ENCODE measurements at regions not wholly inside any gene's neighbourhood (a gene's known extent, or its start where the extent isn't known, plus 50 kb on each side); places are given as distances from the start of the nearest gene placed in this dataset.

GRCh38 chr9:71552480-71552879 lies 215.8 kb downstream of the CEMIP2 start:
- H3K4me1 ChIP-seq = no peaks in the 10 kb centered on the region
- no peak overlapping the region for H3K27ac ChIP-seq
- TF ChIP-seq CTCF (IDR thresholded peaks at IDR 0.05) = no peak
- no peaks in the 10 kb centered on the region for H3K36me3 ChIP-seq
- no peaks in the 10 kb centered on the region for H3K9me3 ChIP-seq
- DNase-seq = no peak
- H3K27me3 ChIP-seq (ENCODE audit: low read depth) = no peaks in the 10 kb centered on the region
- ATAC-seq = no peak
- intact Hi-C loops (cut with DNase I) = no loop called here
- H3K4me3 ChIP-seq = no peak overlapping the region

GRCh38 chr9:71549023-71549422 lies 219.3 kb downstream of the CEMIP2 start:
- DNase-seq (no peak), ATAC-seq (no peak)
- no peak for TF ChIP-seq CTCF (IDR thresholded peaks at IDR 0.05)
- Histone ChIP-seq H3K36me3 (no peaks in the 10 kb centered on the region), H3K27me3 (ENCODE audit: low read depth) (no peaks in the 10 kb centered on the region), H3K9me3 (no peaks in the 10 kb centered on the region), H3K27ac (no peak overlapping the region), H3K4me1 (no peaks in the 10 kb centered on the region), H3K4me3 (no peak overlapping the region)
- intact Hi-C loops (cut with DNase I) = no loop called here

GRCh38 chr9:71544464-71544863 lies 223.8 kb downstream of the CEMIP2 start:
- Histone ChIP-seq H3K36me3 (no peaks in the 10 kb centered on the region), H3K9me3 (no peaks in the 10 kb centered on the region), H3K27ac (no peak overlapping the region), H3K4me3 (no peak overlapping the region), H3K4me1 (no peaks in the 10 kb centered on the region), H3K27me3 (ENCODE audit: low read depth) (no peaks in the 10 kb centered on the region)
- TF ChIP-seq CTCF (IDR thresholded peaks at IDR 0.05) = no peak
- DNase-seq (no peak), ATAC-seq (no peak)
- intact Hi-C loops (cut with DNase I) = no loop called here

- no peak for TF ChIP-seq CTCF (IDR thresholded peaks at IDR 0.05)
- no peaks in the 10 kb centered on the region for H3K4me1 ChIP-seq
- no peaks in the 10 kb centered on the region for H3K9me3 ChIP-seq
- intact Hi-C loops (cut with DNase I) = no loop called here
- H3K36me3 ChIP-seq = no peaks in the 10 kb centered on the region
- DNase-seq (no peak), ATAC-seq (no peak)
- no peak overlapping the region for H3K27ac ChIP-seq
- H3K27me3 ChIP-seq (ENCODE audit: low read depth) = no peaks in the 10 kb centered on the region
- no peak overlapping the region for H3K4me3 ChIP-seq
Measured at GRCh38 chr9:71541436-71541835, 226.9 kb downstream of the CEMIP2 start.

GRCh38 chr9:71524996-71525580 lies 243.2 kb downstream of the CEMIP2 start:
- Histone ChIP-seq H3K27me3 (ENCODE audit: low read depth) (no peaks in the 10 kb centered on the region), H3K4me1 (no peaks in the 10 kb centered on the region), H3K9me3 (no peaks in the 10 kb centered on the region), H3K36me3 (no peaks in the 10 kb centered on the region), H3K4me3 (no peak overlapping the region), H3K27ac (no peak overlapping the region)
- TF ChIP-seq CTCF (IDR thresholded peaks at IDR 0.05) = no peak
- ATAC-seq = no peak
- intact Hi-C loops (cut with DNase I) = no loop called here
- DNase-seq = no peak

GRCh38 chr9:71524516-71524915 lies 243.8 kb downstream of the CEMIP2 start:
- Histone ChIP-seq H3K9me3 (no peaks in the 10 kb centered on the region), H3K4me1 (no peaks in the 10 kb centered on the region), H3K27me3 (ENCODE audit: low read depth) (no peaks in the 10 kb centered on the region), H3K27ac (no peak overlapping the region), H3K4me3 (no peak overlapping the region), H3K36me3 (no peaks in the 10 kb centered on the region)
- ATAC-seq = no peak
- intact Hi-C loops (cut with DNase I) = no loop called here
- no peak for DNase-seq
- no peak for TF ChIP-seq CTCF (IDR thresholded peaks at IDR 0.05)
